ENCODE measurements at regions not wholly inside any gene's neighbourhood (a gene's known extent, or its start where the extent isn't known, plus 50 kb on each side); places are given as distances from the start of the nearest gene placed in this dataset.

DNA sequence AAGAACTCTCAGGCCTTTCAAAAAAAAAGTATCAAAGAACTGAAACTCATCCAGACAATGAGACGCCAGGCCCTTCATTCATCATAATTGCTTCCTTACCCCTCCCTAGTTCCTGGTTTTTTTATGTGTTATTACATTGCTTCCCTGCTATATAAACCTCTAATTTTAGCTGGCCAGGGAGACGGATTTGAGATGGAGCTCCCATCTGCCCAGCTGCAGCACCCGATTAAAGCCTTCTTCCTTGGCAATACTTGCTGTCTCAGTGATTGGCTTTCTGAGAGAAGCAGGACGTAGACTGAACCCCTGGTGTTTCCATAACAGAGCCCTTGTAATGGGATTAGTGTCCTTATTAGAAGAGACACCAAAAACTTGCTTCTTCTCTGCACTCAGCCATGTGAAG is 62.4 kb downstream of the BARX1 start:
- TF ChIP-seq, protein P1, sequence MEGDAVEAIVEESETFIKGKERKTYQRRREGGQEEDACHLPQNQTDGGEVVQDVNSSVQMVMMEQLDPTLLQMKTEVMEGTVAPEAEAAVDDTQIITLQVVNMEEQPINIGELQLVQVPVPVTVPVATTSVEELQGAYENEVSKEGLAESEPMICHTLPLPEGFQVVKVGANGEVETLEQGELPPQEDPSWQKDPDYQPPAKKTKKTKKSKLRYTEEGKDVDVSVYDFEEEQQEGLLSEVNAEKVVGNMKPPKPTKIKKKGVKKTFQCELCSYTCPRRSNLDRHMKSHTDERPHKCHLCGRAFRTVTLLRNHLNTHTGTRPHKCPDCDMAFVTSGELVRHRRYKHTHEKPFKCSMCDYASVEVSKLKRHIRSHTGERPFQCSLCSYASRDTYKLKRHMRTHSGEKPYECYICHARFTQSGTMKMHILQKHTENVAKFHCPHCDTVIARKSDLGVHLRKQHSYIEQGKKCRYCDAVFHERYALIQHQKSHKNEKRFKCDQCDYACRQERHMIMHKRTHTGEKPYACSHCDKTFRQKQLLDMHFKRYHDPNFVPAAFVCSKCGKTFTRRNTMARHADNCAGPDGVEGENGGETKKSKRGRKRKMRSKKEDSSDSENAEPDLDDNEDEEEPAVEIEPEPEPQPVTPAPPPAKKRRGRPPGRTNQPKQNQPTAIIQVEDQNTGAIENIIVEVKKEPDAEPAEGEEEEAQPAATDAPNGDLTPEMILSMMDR (IDR thresholded peaks at IDR 0.05), result no peak
- TF ChIP-seq POLR2A (IDR thresholded peaks at IDR 0.05) (no peak), POLR2AphosphoS5 (IDR thresholded peaks at IDR 0.05) (no peak)

Measured in stomach (tissue), 4 donors.